Fibroblast of skin of right quadriceps (primary cell): ENCODE measurements at regions not wholly inside any gene's neighbourhood (a gene's known extent, or its start where the extent isn't known, plus 50 kb on each side); places are given as distances from the start of the nearest gene placed in this dataset.
"Not testable (repeated sequence)": the region's sequence is repeated elsewhere in the genome, so short reads cannot be mapped to it uniquely, and the experiment has no call there.

Experiments
- DNase-seq: peaks from one replicate; pipeline ENCODE4 v3.0.0-alpha.2; 2013

- not testable (repeated sequence) for DNase-seq
These were observed 89.9 kb downstream of the PHLDA1 start for GRCh38 chr12:75941661-75942060.

- DNase-seq, result no peak
These were observed 92.4 kb downstream of the PHLDA1 start for GRCh38 chr12:75939016-75939642.

- no peak for DNase-seq
These were observed 93.4 kb downstream of the PHLDA1 start for GRCh38 chr12:75938189-75938588.

- no peak for DNase-seq
These were observed 94.1 kb downstream of the PHLDA1 start for GRCh38 chr12:75937486-75937885.

- no peak for DNase-seq
These were observed 94.8 kb downstream of the PHLDA1 start for GRCh38 chr12:75936515-75937440.

- DNase-seq, result no peak
These were observed 95.9 kb downstream of the PHLDA1 start for GRCh38 chr12:75935539-75936242.

- DNase-seq, result peak; percentile 87
These were observed 98.5 kb downstream of the PHLDA1 start for GRCh38 chr12:75933101-75933500.

GRCh38 chr12:75932241-75932640, 99.3 kb downstream of the PHLDA1 start:
- no peak for DNase-seq

GRCh38 chr12:75923964-75924666, 107.5 kb downstream of the PHLDA1 start:
- no peak for DNase-seq

- no peak for DNase-seq
These were observed 108.5 kb downstream of the PHLDA1 start for GRCh38 chr12:75922944-75923642.

- DNase-seq, result no peak
These were observed 109.8 kb downstream of the PHLDA1 start for GRCh38 chr12:75921622-75922289.

GRCh38 chr12:75917715-75918114, 113.9 kb downstream of the PHLDA1 start:
- DNase-seq, result no peak

GRCh38 chr12:75917083-75917482, 114.5 kb downstream of the PHLDA1 start:
- DNase-seq, result no peak

- no peak for DNase-seq
These were observed 117.8 kb downstream of the PHLDA1 start for GRCh38 chr12:75913502-75914351.

- no peak for DNase-seq
These were observed 121.6 kb downstream of the PHLDA1 start for GRCh38 chr12:75909714-75910656.

GRCh38 chr12:75908961-75909605, 122.5 kb downstream of the PHLDA1 start:
- DNase-seq, result peak; percentile 75

GRCh38 chr12:75905922-75906321, 125.7 kb downstream of the PHLDA1 start:
- DNase-seq, result peak; percentile 24

GRCh38 chr12:75900781-75901254, 130.8 kb downstream of the PHLDA1 start:
- DNase-seq, result no peak

- DNase-seq, result peak; percentile 31
These were observed 131.3 kb downstream of the PHLDA1 start for GRCh38 chr12:75900226-75900625.
